Fibroblast of lung (primary cell): ENCODE measurements at regions not wholly inside any gene's neighbourhood (a gene's known extent, or its start where the extent isn't known, plus 50 kb on each side); places are given as distances from the start of the nearest gene placed in this dataset.

Experiments
- CTCF ChIP-seq, 2 donors: IDR thresholded peaks in 1 of 2; conservative IDR thresholded peaks in 1 of 2; 1 replicate in 1 of 2; 2 replicates in 1 of 2; pipeline ENCODE4 v1.5.1; 2011 to 2012; ENCODE audit warnings: low read length in 2 of 2, control low read depth in 1 of 2, inconsistent platforms in 1 of 2, low read depth in 1 of 2, mild to moderate bottlenecking in 1 of 2
- EZH2 ChIP-seq: IDR thresholded peaks from 2 replicates; pipeline ENCODE4 v1.5.1; 2012; ENCODE audit warnings: low read length, control low read depth, mild to moderate bottlenecking; ENCODE audit errors: missing control alignments

- TF ChIP-seq CTCF (conservative IDR thresholded peaks at IDR 0.05 in 1 of 2, IDR thresholded peaks at IDR 0.05 in 1 of 2; ENCODE audit: low read depth in 1 of 2, low read length in 2 of 2) (no peak), EZH2 (no peak)
Measured at GRCh38 chr5:58232130-58232529, 227.8 kb downstream of the PLK2 start.
